Gastrocnemius medialis (tissue), 4 donors: ENCODE measurements at regions not wholly inside any gene's neighbourhood (a gene's known extent, or its start where the extent isn't known, plus 50 kb on each side); places are given as distances from the start of the nearest gene placed in this dataset.

Experiments
- CTCF ChIP-seq, 5 experiments: fragments of 450-650 bp in 3 of 5; fragments of 200-600 bp in 2 of 5; sonication (generic) in 2 of 5; IDR thresholded peaks in 4 of 5; conservative IDR thresholded peaks in 1 of 5; 1 replicate in 4 of 5; 2 replicates in 1 of 5; pipeline ENCODE4 v1.5.1; 2016 to 2019; ENCODE audit warnings: antibody characterized with exemption in 5 of 5, mild to moderate bottlenecking in 3 of 5, moderate library complexity in 3 of 5
- POLR2A ChIP-seq, 2 donors: fragments of 450-650 bp; IDR thresholded peaks; one replicate each; pipeline ENCODE4 v1.6.1; 2017; ENCODE audit warnings: antibody characterized with exemption in 2 of 2, mild to moderate bottlenecking in 2 of 2, moderate library complexity in 2 of 2

- no peak for TF ChIP-seq CTCF (IDR thresholded peaks at IDR 0.05 in 4 of 5, conservative IDR thresholded peaks at IDR 0.05 in 1 of 5)
- TF ChIP-seq POLR2A (IDR thresholded peaks at IDR 0.05) = no peak
These were observed 834.9 kb downstream of the BCL11B start for GRCh38 chr14:98437113-98437512.
